ENCODE measurements at regions not wholly inside any gene's neighbourhood (a gene's known extent, or its start where the extent isn't known, plus 50 kb on each side); places are given as distances from the start of the nearest gene placed in this dataset.
"Not testable (repeated sequence)": the region's sequence is repeated elsewhere in the genome, so short reads cannot be mapped to it uniquely, and the experiment has no call there.

- peak; percentile 14 for DNase-seq
Observed at GRCh38 chr2:147460155-147460554, 384.7 kb upstream of the ACVR2A start.

- no peak for DNase-seq
Observed at GRCh38 chr2:147456779-147457178, 388.1 kb upstream of the ACVR2A start.

- no peak for DNase-seq
Observed at GRCh38 chr2:147451902-147452515, 392.8 kb upstream of the ACVR2A start.

- DNase-seq = no peak
Observed at GRCh38 chr2:147450661-147451510, 393.9 kb upstream of the ACVR2A start.

- DNase-seq = no peak
Observed at GRCh38 chr2:147449323-147449991, 395.4 kb upstream of the ACVR2A start.

GRCh38 chr2:147442816-147443215 lies 402.0 kb upstream of the ACVR2A start:
- DNase-seq = no peak

- no peak for DNase-seq
Observed at GRCh38 chr2:147441182-147441581, 403.6 kb upstream of the ACVR2A start.

- no peak for DNase-seq
Observed at GRCh38 chr2:147440734-147441133, 404.1 kb upstream of the ACVR2A start.

GRCh38 chr2:147439986-147440385 lies 404.8 kb upstream of the ACVR2A start:
- DNase-seq = no peak

GRCh38 chr2:147438882-147439281 lies 405.9 kb upstream of the ACVR2A start:
- DNase-seq = no peak

- no peak for DNase-seq
Observed at GRCh38 chr2:147433822-147434221, 411.0 kb upstream of the ACVR2A start.

- no peak for DNase-seq
Observed at GRCh38 chr2:147430408-147430807, 414.4 kb upstream of the ACVR2A start.

- no peak for DNase-seq
Observed at GRCh38 chr2:147428120-147428747, 416.6 kb upstream of the ACVR2A start.

GRCh38 chr2:147425437-147426029 lies 419.3 kb upstream of the ACVR2A start:
- no peak for DNase-seq

- no peak for DNase-seq
Observed at GRCh38 chr2:147424766-147425165, 420.1 kb upstream of the ACVR2A start.

- no peak for DNase-seq
Observed at GRCh38 chr2:147420947-147421675, 423.7 kb upstream of the ACVR2A start.

- no peak for DNase-seq
Observed at GRCh38 chr2:147420517-147420916, 424.3 kb upstream of the ACVR2A start.

- DNase-seq = no peak
Observed at GRCh38 chr2:147416099-147416498, 428.7 kb upstream of the ACVR2A start.

GRCh38 chr2:147414656-147415055 lies 430.2 kb upstream of the ACVR2A start:
- DNase-seq = not testable (repeated sequence)

- no peak for DNase-seq
Observed at GRCh38 chr2:147408357-147408756, 436.5 kb upstream of the ACVR2A start.

- DNase-seq = no peak
Observed at GRCh38 chr2:147405651-147406050, 439.2 kb upstream of the ACVR2A start.

GRCh38 chr2:147398996-147399395 lies 445.8 kb upstream of the ACVR2A start:
- DNase-seq = no peak
